GM21515 (cell line): ENCODE measurements at regions not wholly inside any gene's neighbourhood (a gene's known extent, or its start where the extent isn't known, plus 50 kb on each side); places are given as distances from the start of the nearest gene placed in this dataset.
A peak's percentile ranks its signal among the peaks of the same experiment; 100 is the strongest.

Source experiments
- ATAC-seq: cut with Tn5 transposase; IDR thresholded peaks from one replicate; pipeline ENCODE4 v1.9.1; 2021; ENCODE audit not compliant: unreplicated experiment

- ATAC-seq: no peak
Observed at GRCh38 chr22:48135592-48135991, 1373.1 kb downstream of the TBC1D22A start.

GRCh38 chr22:48125416-48125815 is 1363.0 kb downstream of the TBC1D22A start:
- no peak for ATAC-seq

DNA sequence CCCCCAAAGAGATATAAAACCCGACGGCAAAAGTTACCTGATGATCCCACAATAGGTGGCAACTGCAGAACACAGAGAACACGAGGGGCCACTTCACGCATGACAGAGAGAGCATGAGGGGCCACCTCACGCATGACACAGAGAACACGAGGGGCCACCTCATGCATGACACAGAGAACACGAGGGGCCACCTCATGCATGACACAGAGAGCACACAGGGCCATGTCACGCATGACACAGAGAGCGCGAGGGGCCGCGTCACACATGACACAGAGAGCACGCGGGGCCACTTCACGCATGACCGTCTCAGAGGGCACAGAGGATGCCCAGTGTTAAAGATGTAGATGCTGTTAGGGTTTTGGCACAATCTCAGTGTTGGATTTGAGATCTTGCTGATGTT is 1359.5 kb downstream of the TBC1D22A start:
- no peak for ATAC-seq

- ATAC-seq: no peak
Observed at GRCh38 chr22:48118654-48119053, 1356.2 kb downstream of the TBC1D22A start.

GRCh38 chr22:48116871-48117270 is 1354.4 kb downstream of the TBC1D22A start:
- ATAC-seq: no peak

DNA sequence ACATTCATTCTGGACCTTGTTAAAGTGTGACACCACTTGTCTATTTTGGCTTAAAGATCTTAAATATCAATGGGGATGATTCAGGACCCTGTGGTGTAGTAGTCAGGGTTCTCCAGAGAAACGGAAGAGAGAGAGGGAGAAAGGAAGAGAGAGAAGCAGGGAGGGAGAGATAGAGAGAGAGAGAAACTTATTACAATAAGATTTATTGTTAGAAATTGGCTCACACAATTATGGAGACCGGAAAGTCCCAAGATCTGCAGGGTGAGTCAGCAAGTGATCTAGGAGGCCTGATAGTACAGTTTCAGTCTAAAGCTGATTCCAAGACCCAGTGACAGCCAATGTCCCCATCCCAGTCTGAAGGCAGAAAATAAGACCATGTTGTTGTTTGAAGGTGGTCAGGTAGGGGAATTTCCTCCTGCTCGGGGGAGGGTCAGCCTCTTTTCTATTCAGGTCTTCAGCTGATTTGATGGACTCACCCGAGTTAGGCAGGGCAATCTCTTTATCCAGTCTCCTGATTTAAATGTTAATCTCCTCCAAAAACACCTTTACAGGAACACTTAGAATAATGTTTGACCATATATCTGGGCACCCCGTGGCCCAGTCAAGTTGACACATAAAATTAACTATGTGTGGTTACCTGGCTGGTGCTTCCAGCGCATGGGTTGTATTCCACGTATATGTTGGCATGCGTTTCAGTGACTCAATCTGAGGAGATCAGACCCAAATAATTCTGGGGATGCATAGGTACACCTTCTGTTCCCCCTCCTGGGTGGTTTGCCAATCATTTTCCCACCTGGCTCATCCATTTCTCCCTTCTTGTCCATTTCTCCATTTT is 1350.5 kb downstream of the TBC1D22A start:
- ATAC-seq: no peak

DNA sequence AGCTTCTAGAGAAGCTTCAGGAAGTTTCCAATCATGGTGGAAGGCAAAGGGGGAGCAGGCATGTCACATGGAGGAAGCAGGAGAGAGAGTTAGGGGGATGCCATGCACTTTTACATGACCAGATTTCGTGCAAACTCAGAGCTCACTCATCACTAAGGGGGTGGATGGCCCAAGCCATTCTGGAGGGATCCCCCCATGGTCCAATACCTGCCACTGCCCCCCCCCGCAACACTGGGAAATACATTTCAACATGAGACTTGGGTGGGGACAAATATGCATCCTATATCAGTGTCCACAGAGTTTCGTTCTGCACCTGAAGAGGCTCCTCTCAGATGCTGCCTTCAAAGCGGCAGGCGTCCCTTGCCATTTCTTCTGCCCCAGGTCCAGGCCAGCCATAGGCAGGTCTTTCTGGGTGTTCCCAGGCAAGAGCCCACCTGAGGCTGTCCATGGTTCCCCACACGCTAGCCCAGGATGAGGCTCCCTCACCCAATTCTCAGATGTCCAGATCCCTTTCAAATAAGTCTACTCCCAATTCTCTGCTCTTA is 1344.3 kb downstream of the TBC1D22A start:
- no peak for ATAC-seq

DNA sequence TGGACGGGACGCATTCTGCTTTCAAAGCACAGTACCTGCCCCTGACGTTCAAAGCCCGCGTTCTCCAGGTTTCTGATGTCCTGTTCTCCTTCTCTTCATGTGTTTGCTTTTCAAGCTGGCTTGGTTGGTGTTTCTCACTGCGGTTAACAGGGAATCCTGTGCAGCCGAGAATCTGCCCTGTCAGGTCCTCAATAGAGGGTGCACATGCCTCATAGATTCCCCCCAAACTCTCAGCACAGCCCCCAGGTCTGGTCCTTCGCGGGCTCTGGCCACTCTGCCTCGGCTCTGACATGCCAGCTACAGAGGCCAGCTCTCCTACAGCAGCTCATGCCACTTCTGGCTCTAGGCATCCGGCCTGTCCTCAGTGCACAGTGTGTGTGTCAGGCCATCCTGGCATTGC is 1343.8 kb downstream of the TBC1D22A start:
- ATAC-seq: no peak

GRCh38 chr22:48105259-48105658 is 1342.8 kb downstream of the TBC1D22A start:
- ATAC-seq: no peak

DNA sequence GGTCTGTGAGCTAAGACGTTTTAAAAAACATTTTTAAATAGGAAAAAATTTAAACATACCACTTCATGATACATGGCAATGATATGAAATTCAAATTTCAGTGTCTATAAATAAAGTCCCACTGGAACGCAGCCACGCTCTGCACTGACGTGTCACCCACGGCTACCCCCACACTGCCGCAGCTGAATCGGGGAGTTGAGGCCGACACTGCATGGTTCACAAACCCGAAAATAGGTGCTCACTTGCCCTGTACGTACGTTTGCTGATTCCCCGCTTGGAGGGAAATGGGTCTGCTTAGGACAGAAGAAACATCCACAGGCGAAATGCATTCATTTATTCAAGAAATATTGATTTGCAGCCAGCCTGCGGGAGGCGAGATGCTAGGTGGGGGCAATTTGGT is 1342.3 kb downstream of the TBC1D22A start:
- no peak for ATAC-seq

DNA sequence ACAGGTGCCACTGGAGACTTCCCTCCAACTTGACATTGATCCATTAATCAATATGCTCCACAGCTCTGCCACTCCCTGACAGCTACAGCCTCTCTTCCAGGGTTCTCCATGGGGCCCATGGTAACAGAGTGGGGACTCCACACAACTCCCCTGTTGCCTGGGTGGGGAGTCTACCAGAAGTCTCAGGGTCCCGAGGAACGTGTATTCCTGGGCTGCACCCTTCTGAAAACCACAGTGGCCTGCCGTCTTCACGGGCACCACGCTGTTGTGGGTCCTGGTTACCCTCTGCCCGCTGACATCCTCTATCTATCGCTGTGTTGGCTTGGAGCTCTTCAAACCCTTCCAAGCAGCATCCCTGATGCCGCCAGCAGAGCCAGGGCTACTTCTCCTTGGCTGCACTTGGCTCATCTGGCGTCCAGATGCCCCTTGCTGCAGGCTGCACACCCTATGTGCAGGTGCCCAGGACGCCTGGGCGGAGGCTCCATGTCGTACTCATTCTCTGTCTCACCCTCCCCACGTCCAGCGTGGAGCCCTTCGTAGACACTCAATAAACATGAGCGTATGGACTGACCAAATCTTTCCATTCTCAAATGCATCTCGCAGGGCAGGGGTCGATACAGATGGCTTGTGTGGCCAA is 1341.8 kb downstream of the TBC1D22A start:
- no peak for ATAC-seq

GRCh38 chr22:48103126-48103875 is 1340.9 kb downstream of the TBC1D22A start:
- ATAC-seq: no peak

DNA sequence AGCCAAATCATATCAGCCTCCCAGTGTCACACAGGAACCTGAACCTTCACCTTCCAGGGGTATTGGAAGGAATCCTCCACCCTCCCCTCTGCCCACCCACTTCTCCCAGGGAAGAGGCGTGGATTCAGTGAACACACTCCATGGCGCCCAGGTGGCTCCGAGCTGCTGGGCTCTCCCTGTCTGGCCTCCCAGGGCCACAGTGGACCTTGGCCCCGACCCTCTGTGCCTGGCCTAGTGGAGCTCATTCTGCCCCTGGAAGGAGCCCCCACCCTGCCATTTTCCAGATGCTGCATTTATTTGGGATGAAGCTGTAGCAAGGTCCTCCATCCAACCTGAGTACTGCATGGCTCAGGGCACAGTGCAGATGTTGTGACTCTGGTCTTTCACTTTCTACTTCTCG is 1340.1 kb downstream of the TBC1D22A start:
- ATAC-seq: no peak

- no peak for ATAC-seq
Observed at GRCh38 chr22:48101704-48102103, 1339.3 kb downstream of the TBC1D22A start.

DNA sequence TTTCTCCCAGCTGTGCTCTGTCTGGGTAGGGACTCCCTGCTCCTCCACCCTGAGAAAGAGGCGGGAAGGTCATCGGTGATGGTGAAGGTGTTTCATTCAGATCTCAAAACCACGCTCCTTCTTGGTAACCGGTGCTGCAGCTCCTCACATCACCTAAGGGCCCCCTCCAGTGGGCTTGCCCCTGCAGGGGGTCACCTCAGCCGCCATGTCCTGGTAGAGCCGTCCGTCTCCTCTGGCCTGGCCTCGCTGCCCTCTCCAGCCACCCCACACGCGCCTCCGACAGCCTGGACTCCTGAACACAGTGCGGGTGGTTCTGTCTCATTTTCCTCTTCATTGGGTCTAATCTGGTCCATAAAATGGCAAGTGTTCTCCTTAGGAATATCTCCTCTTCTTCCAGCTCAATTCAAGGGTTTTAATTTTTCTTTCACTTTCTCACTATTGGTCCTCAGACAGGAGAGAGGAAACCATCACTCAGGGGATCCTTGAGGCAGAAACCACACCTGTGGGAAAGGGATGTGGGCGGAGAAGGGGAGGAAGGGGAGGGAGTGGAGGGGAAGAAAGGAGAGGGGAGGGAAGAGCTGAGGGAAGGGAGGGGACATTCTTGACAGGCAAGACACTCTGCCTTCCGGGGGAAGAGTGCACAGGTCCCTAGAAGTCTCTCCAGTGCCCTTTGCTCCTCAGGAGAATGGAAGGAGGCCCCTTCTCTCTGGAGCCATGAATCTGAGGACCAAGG is 1338.4 kb downstream of the TBC1D22A start:
- no peak for ATAC-seq

- no peak for ATAC-seq
Observed at GRCh38 chr22:48099671-48100070, 1337.2 kb downstream of the TBC1D22A start.

- ATAC-seq: no peak
Observed at GRCh38 chr22:48099251-48099650, 1336.8 kb downstream of the TBC1D22A start.

DNA sequence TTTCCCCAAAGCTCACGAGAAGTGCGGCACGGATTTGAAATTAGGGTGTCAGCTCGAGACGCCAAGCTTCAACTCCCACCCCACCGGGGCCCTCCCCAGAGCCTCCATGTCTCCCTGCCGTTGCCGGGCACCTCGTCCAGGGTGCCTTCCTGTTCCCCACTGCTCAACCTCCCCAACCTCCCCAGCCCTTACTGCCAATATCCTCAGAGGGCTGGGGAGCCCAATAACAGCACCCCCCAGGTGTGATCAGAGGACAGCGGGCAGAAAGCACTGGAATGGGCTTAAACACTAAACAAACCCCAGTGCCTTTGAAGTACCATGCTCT is 1336.4 kb downstream of the TBC1D22A start:
- ATAC-seq: peak; percentile 7

DNA sequence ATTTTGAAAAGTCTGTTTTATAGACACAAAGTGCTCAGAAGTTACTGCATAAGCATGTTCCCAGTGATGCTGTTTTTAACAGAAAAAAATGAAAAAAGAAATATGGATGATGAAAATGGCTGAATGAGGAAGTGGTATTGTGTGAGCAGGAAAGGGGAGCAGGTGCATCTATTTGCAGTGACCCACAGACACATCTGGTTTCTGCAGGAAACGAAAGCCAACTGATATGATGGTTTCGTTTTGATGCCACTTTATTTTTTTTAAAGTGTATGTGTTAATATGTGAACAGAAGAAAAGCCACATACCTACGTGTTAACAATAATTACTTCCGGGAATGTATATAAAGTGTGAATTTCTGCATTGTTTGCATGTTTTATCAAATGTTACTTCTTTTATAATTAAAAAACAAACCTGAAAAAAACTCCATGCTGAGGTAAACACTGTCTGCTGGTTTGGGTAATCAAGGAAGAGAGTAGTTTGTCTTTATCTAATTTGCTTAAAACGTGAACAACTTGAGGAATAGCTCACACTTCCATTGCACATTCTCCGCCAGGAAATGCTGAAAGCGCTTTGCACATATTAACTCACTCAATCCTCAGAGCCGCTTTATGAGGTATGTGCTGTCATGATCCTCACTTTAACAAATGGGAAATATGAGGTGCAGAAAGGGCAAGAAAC is 1335.9 kb downstream of the TBC1D22A start:
- peak; percentile 68 for ATAC-seq

DNA sequence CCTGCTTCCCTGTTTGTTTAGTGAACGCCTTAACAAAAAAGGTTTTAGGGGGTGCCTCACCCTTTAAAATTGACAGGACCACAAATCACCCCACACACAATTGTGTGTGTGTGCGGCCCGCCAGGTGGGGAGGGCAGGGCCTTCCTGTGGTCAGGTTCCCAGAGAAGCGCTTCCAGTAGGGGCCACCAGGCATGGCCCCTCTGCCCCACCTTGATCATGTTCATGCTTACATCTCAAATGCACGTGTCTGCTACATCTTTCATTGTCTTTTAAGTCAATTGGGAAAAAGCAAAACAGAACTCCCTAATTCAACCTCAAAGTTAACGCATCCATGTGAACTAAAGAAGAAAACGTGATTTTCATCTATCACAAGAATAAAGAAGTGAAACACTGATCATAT is 1335.3 kb downstream of the TBC1D22A start:
- peak; percentile 24 for ATAC-seq
